ENCODE measurements at regions not wholly inside any gene's neighbourhood (a gene's known extent, or its start where the extent isn't known, plus 50 kb on each side); places are given as distances from the start of the nearest gene placed in this dataset.

- DNase-seq (ENCODE audit: low read depth, low spot score), result no peak
- intact Hi-C loops (cut with micrococcal nuclease; ENCODE audit: unreplicated experiment) (no loop called here), in situ Hi-C loops (cut with MboI) (no loop called here)
- Histone ChIP-seq H3K9me3 (replicated peaks; ENCODE audit: control insufficient read depth, insufficient read depth, low read length) (no peaks in the 10 kb centered on the region), H3K9ac (ENCODE audit: control insufficient read depth, insufficient read depth, low read length) (no peak overlapping the region), H3K27ac (ENCODE audit: control insufficient read depth, insufficient read depth) (no peak overlapping the region), H2AFZ (ENCODE audit: control insufficient read depth, low read depth, low read length) (no peak overlapping the region), H3K79me2 (ENCODE audit: control insufficient read depth, insufficient read depth, low read length) (no peaks in the 10 kb centered on the region), H3K4me2 (ENCODE audit: control insufficient read depth, insufficient read depth) (no peak overlapping the region), H3K4me1 (ENCODE audit: control insufficient read depth, insufficient read depth, low read length) (no peaks in the 10 kb centered on the region), H3K4me3 (no peak overlapping the region), H3K36me3 (ENCODE audit: control insufficient read depth in 2 of 2, insufficient read depth in 2 of 2, low read length in 1 of 2) (no peaks in the 10 kb centered on the region), H3K27me3 (replicated peaks in 1 of 2; ENCODE audit: control insufficient read depth in 2 of 2, insufficient read depth in 2 of 2, low read length in 1 of 2) (no peaks in the 10 kb centered on the region), H4K20me1 (ENCODE audit: control insufficient read depth, insufficient read depth) (no peaks in the 10 kb centered on the region)
- no peak for TF ChIP-seq GATAD2B (conservative IDR thresholded peaks at IDR 0.05; ENCODE audit: low read depth)
- TF ChIP-seq POLR2A (IDR thresholded peaks at IDR 0.05; ENCODE audit: low read depth, low read length), result no peak
- TF ChIP-seq PML (IDR thresholded peaks at IDR 0.05; ENCODE audit: low read length), result no peak
- TF ChIP-seq EZH2 (IDR thresholded peaks at IDR 0.05; ENCODE audit: borderline replicate concordance, control insufficient read depth, low read depth, low read length), result no peak
- no peak for TF ChIP-seq HDGF (IDR thresholded peaks at IDR 0.05)
- no peak for TF ChIP-seq CBX3 (IDR thresholded peaks at IDR 0.05; ENCODE audit: borderline replicate concordance, low read depth)
- no peak for TF ChIP-seq IRF5 (IDR thresholded peaks at IDR 0.05; ENCODE audit: borderline replicate concordance)
- TF ChIP-seq ATF7 (IDR thresholded peaks at IDR 0.05; ENCODE audit: low read depth), result no peak
- TF ChIP-seq MAX (IDR thresholded peaks at IDR 0.05; ENCODE audit: low read depth, low read length), result no peak
- TF ChIP-seq BCLAF1 (IDR thresholded peaks at IDR 0.05), result no peak
- no peak for TF ChIP-seq NR2C1 (IDR thresholded peaks at IDR 0.05)
- ChIA-PET CTCF (no interaction called here), RAD21 (ENCODE audit: unreplicated experiment) (no interaction called here), SMC1A (ENCODE audit: uncharacterized antibody, unreplicated experiment) (interaction anchor here (0.8 kb wide), 1 partner anchor 10 kb away, joined by 3 read pairs; no protein-coding TSS in a partner anchor), POLR2A (interaction anchor here (0.6 kb wide), 1 partner anchor 143 kb away, joined by 5 read pairs; no protein-coding TSS in a partner anchor)
- no peak for ATAC-seq
- WGBS (ENCODE audit: insufficient coverage, insufficient replicate concordance, low lambda C conversion rate, missing lambda C conversion rate), result 0% methylated on average over 5 of the region's 5 CpGs
- FAIRE-seq, result no peak
- BruUV-seq (replicated peaks), result no TSS peak
These were observed 1012.5 kb upstream of the TMEM132C start for GRCh38 chr12:127254420-127254955.
